ENCODE measurements at regions not wholly inside any gene's neighbourhood (a gene's known extent, or its start where the extent isn't known, plus 50 kb on each side); places are given as distances from the start of the nearest gene placed in this dataset.

GRCh38 chr13:103272770-103273169, 206.6 kb upstream of the SLC10A2 start:
- no peak overlapping the region for H3K27ac ChIP-seq
- no peak overlapping the region for H3K4me3 ChIP-seq

GRCh38 chr13:103263448-103263847, 197.2 kb upstream of the SLC10A2 start:
- no peak overlapping the region for H3K4me3 ChIP-seq

GRCh38 chr13:103255587-103256301, 189.5 kb upstream of the SLC10A2 start:
- no peak overlapping the region for H3K4me3 ChIP-seq
- no peak overlapping the region for H3K27ac ChIP-seq

More at GRCh38 chr13:103263448-103263847, 197.2 kb upstream of the SLC10A2 start:
- H3K27ac ChIP-seq = no peak overlapping the region

GRCh38 chr13:103250071-103250470, 183.9 kb upstream of the SLC10A2 start:
- H3K27ac ChIP-seq = no peak overlapping the region

GRCh38 chr13:103246581-103247200, 180.5 kb upstream of the SLC10A2 start:
- Histone ChIP-seq H3K27ac (no peak overlapping the region), H3K4me3 (no peak overlapping the region)

More at GRCh38 chr13:103250071-103250470, 183.9 kb upstream of the SLC10A2 start:
- H3K4me3 ChIP-seq = no peak overlapping the region

- Histone ChIP-seq H3K4me3 (no peak overlapping the region), H3K27ac (no peak overlapping the region)
Measured at GRCh38 chr13:103243495-103243894, 177.3 kb upstream of the SLC10A2 start.

- H3K27ac ChIP-seq = no peak overlapping the region
- H3K4me3 ChIP-seq = no peak overlapping the region
Measured at GRCh38 chr13:103238441-103238840, 172.2 kb upstream of the SLC10A2 start.

GRCh38 chr13:103236213-103236612, 170.0 kb upstream of the SLC10A2 start:
- no peak overlapping the region for H3K4me3 ChIP-seq
- H3K27ac ChIP-seq = no peak overlapping the region

GRCh38 chr13:103229674-103230073, 163.5 kb upstream of the SLC10A2 start:
- Histone ChIP-seq H3K27ac (no peak overlapping the region), H3K4me3 (no peak overlapping the region)

GRCh38 chr13:103224804-103225203, 158.6 kb upstream of the SLC10A2 start:
- no peak overlapping the region for H3K27ac ChIP-seq

GRCh38 chr13:103222683-103223082, 156.5 kb upstream of the SLC10A2 start:
- Histone ChIP-seq H3K4me3 (no peak overlapping the region), H3K27ac (no peak overlapping the region)

More at GRCh38 chr13:103224804-103225203, 158.6 kb upstream of the SLC10A2 start:
- no peak overlapping the region for H3K4me3 ChIP-seq

- no peak overlapping the region for H3K27ac ChIP-seq
- no peak overlapping the region for H3K4me3 ChIP-seq
Measured at GRCh38 chr13:103218253-103218652, 152.0 kb upstream of the SLC10A2 start.

- H3K27ac ChIP-seq = no peak overlapping the region
- no peak overlapping the region for H3K4me3 ChIP-seq
Measured at GRCh38 chr13:103213152-103213551, 146.9 kb upstream of the SLC10A2 start.

GRCh38 chr13:103210348-103210747, 144.1 kb upstream of the SLC10A2 start:
- no peak overlapping the region for H3K27ac ChIP-seq
- H3K4me3 ChIP-seq = no peak overlapping the region

- Histone ChIP-seq H3K4me3 (no peak overlapping the region), H3K27ac (no peak overlapping the region)
Measured at GRCh38 chr13:103203735-103204330, 137.6 kb upstream of the SLC10A2 start.

- H3K4me3 ChIP-seq = no peak overlapping the region
- H3K27ac ChIP-seq = no peak overlapping the region
Measured at GRCh38 chr13:103200118-103200885, 134.1 kb upstream of the SLC10A2 start.

GRCh38 chr13:103199380-103200088, 133.3 kb upstream of the SLC10A2 start:
- Histone ChIP-seq H3K4me3 (no peak overlapping the region), H3K27ac (no peak overlapping the region)

- no peak overlapping the region for H3K4me3 ChIP-seq
- no peak overlapping the region for H3K27ac ChIP-seq
Measured at GRCh38 chr13:103196356-103196755, 130.1 kb upstream of the SLC10A2 start.

GRCh38 chr13:103195762-103196161, 129.5 kb upstream of the SLC10A2 start:
- Histone ChIP-seq H3K27ac (no peak overlapping the region), H3K4me3 (no peak overlapping the region)

- no peak overlapping the region for H3K27ac ChIP-seq
- H3K4me3 ChIP-seq = no peak overlapping the region
Measured at GRCh38 chr13:103194871-103195270, 128.7 kb upstream of the SLC10A2 start.
